IMR-90 (cell line): ENCODE measurements at regions not wholly inside any gene's neighbourhood (a gene's known extent, or its start where the extent isn't known, plus 50 kb on each side); places are given as distances from the start of the nearest gene placed in this dataset.

ENCODE experiments used
- ATAC-seq: fragments of 200-7000 bp; cut with Tn5 transposase; 2 replicates; pipeline ENCODE4 v1.9.1; 2020; ENCODE audit warnings: low read depth, mild to moderate bottlenecking, moderate library complexity
- BruUV-seq: library from RNA; stranded (reverse); fragments of 400-500 nt; replicated peaks from 2 replicates; lab custom pipeline; 2021; lab: Mats Ljungman, UMichigan
- CTCF ChIA-PET: fragments of 300-600 bp; formaldehyde crosslinking; extraction: SDS; loops from one replicate; lab custom pipeline; 2021; ENCODE audit warnings: antibody characterized with exemption; lab: Yijun Ruan, JAX
- POLR2A ChIA-PET: fragments of 300-600 bp; sonication (Branson Sonifier 250); formaldehyde crosslinking; loops from one replicate; lab custom pipeline; 2022; ENCODE audit warnings: antibody characterized with exemption; ENCODE audit not compliant: unreplicated experiment; lab: Charles Lee
- DNase-seq: peaks from one replicate; pipeline ENCODE4 v3.0.0; 2013
- H2AFZ ChIP-seq: replicated peaks from 2 replicates; pipeline ENCODE3; 2013; ENCODE audit warnings: low read length, mild to moderate bottlenecking; ENCODE audit not compliant: poor library complexity
- H2AK5ac ChIP-seq: 2 replicates; pipeline ENCODE4 v1.6.1; 2013; ENCODE audit warnings: low read depth, low read length, inconsistent platforms
- H2AK9ac ChIP-seq: replicated peaks from 2 replicates; pipeline ENCODE3; 2013; ENCODE audit warnings: mild to moderate bottlenecking, low read depth, low read length, moderate library complexity; ENCODE audit not compliant: poor library complexity
- H2BK120ac ChIP-seq: 2 replicates; pipeline ENCODE4 v1.6.1; 2013; ENCODE audit warnings: low read depth, low read length, inconsistent platforms
- H2BK15ac ChIP-seq: 3 replicates; pipeline ENCODE4 v1.6.1; 2013; ENCODE audit warnings: low read depth, low read length, inconsistent platforms
- H2BK20ac ChIP-seq: 2 replicates; pipeline ENCODE4 v1.6.1; 2013; ENCODE audit warnings: low read depth, mild to moderate bottlenecking, inconsistent platforms, low read length, moderate library complexity
- H2BK5ac ChIP-seq: 2 replicates; pipeline ENCODE4 v1.6.1; 2013; ENCODE audit warnings: mild to moderate bottlenecking, low read depth, low read length, inconsistent platforms; ENCODE audit not compliant: poor library complexity, severe bottlenecking
- H3K14ac ChIP-seq: replicated peaks from 2 replicates; pipeline ENCODE4 v1.6.1; 2013; ENCODE audit warnings: low read depth, low read length, inconsistent platforms
- H3K18ac ChIP-seq: 2 replicates; pipeline ENCODE4 v1.6.1; 2013; ENCODE audit warnings: low read depth, low read length, control low read depth
- H3K23ac ChIP-seq: 2 replicates; pipeline ENCODE4 v1.6.1; 2013; ENCODE audit warnings: low read depth, low read length, inconsistent platforms
- H3K27ac ChIP-seq: 2 replicates; pipeline ENCODE4 v1.5.1; 2013; ENCODE audit warnings: mild to moderate bottlenecking, control low read depth, low read length; ENCODE audit not compliant: insufficient read depth
- H3K27me3 ChIP-seq: 2 replicates; pipeline ENCODE4 v1.6.1; 2013; ENCODE audit warnings: low read length; ENCODE audit not compliant: control insufficient read depth, insufficient read depth
- H3K36me3 ChIP-seq: 2 replicates; pipeline ENCODE4 v1.6.1; 2013; ENCODE audit warnings: low read length, mixed read lengths; ENCODE audit not compliant: control insufficient read depth, insufficient read depth
- H3K4ac ChIP-seq: 2 replicates; pipeline ENCODE4 v1.6.1; 2013; ENCODE audit warnings: low read depth, low read length, inconsistent platforms
- H3K4me1 ChIP-seq: 2 replicates; pipeline ENCODE4 v1.6.1; 2013; ENCODE audit warnings: low read length, mixed read lengths; ENCODE audit not compliant: control insufficient read depth, insufficient read depth
- H3K4me2 ChIP-seq: 2 replicates; pipeline ENCODE4 v1.6.1; 2013; ENCODE audit warnings: low read depth, mild to moderate bottlenecking, control low read depth, low read length, moderate library complexity
- H3K4me3 ChIP-seq: 2 replicates; pipeline ENCODE4 v1.5.1; 2013; ENCODE audit warnings: low read depth, mild to moderate bottlenecking, control low read depth, low read length, moderate library complexity; ENCODE audit not compliant: insufficient read depth
- H3K56ac ChIP-seq: 2 replicates; pipeline ENCODE4 v1.6.1; 2013; ENCODE audit warnings: low read length, inconsistent platforms; ENCODE audit not compliant: insufficient read depth; ENCODE audit errors: extremely low read depth
- H3K79me1 ChIP-seq, 2 experiments: 2 replicates each; pipeline ENCODE4 v1.6.1; 2013; ENCODE audit warnings: low read length in 2 of 2, inconsistent platforms in 1 of 2, low read depth in 1 of 2
- H3K9ac ChIP-seq: 2 replicates; pipeline ENCODE4 v1.6.1; 2013; ENCODE audit warnings: low read depth, low read length, control low read depth
- H3K9me1 ChIP-seq: 2 replicates; pipeline ENCODE4 v1.6.1; 2013; ENCODE audit warnings: low read length, inconsistent platforms; ENCODE audit not compliant: insufficient read depth
- H3K9me3 ChIP-seq: 2 replicates; pipeline ENCODE4 v1.6.1; 2013; ENCODE audit warnings: low read length; ENCODE audit not compliant: control insufficient read depth, insufficient read depth
- H4K20me1 ChIP-seq: 2 replicates; pipeline ENCODE4 v1.6.1; 2013; ENCODE audit warnings: low read length, inconsistent platforms; ENCODE audit not compliant: insufficient read depth
- H4K5ac ChIP-seq: 2 replicates; pipeline ENCODE4 v1.6.1; 2013; ENCODE audit warnings: mild to moderate bottlenecking, low read depth, low read length, control low read depth
- H4K8ac ChIP-seq, 2 experiments: 2 replicates each; pipeline ENCODE4 v1.6.1; 2013; ENCODE audit warnings: low read depth in 2 of 2, low read length in 2 of 2, control low read depth in 1 of 2, inconsistent platforms in 1 of 2
- H4K91ac ChIP-seq: 2 replicates; pipeline ENCODE4 v1.6.1; 2013; ENCODE audit warnings: low read depth, low read length, inconsistent platforms; ENCODE audit not compliant: insufficient read depth
- CEBPB ChIP-seq: IDR thresholded peaks from 2 replicates; pipeline ENCODE4 v1.6.1; 2012; ENCODE audit warnings: low read depth, low read length, improper control_type of control experiment
- MAZ ChIP-seq: IDR thresholded peaks from 2 replicates; pipeline ENCODE4 v1.6.1; 2012; ENCODE audit warnings: low read depth, mild to moderate bottlenecking, low read length, improper control_type of control experiment, moderate library complexity, borderline replicate concordance
- RAD21 ChIP-seq: IDR thresholded peaks from 2 replicates; pipeline ENCODE4 v1.6.1; 2012; ENCODE audit warnings: low read length, improper control_type of control experiment
- USF2 ChIP-seq: fragments of 150-350 bp; IDR thresholded peaks from 2 replicates; pipeline ENCODE4 v1.6.1; 2017; ENCODE audit warnings: mild to moderate bottlenecking, antibody characterized with exemption, low read length, low read depth
- WGBS, 2 experiments: methylation state at CpG; one replicate each; pipeline versions ENCODE4 v1.1.5 to v1.1.7; 2013; ENCODE audit warnings: missing lambda C conversion rate in 2 of 2; ENCODE audit not compliant: insufficient read length in 1 of 2; ENCODE audit errors: extremely low coverage in 2 of 2; 5-methylcytosine and 5-hydroxymethylcytosine counted together
- dilution Hi-C: fragments of 300-500 bp; cut with HindIII; formaldehyde crosslinking; loops from one replicate; pipeline ENCODE4 v1.14.3; 2018; ENCODE audit warnings: low sequenced_read_pairs; ENCODE audit not compliant: unreplicated experiment
- in situ Hi-C: fragments of 300-500 bp; cut with MboI; formaldehyde crosslinking; loops from 3 replicates; pipeline ENCODE4 v1.14.3; 2019; ENCODE audit warnings: low sequenced_read_pairs, inconsistent platforms, mixed read lengths
- intact Hi-C: fragments of 100-400 bp; cut with micrococcal nuclease; formaldehyde crosslinking; loops from 2 replicates; pipeline ENCODE4 v1.10.0; 2022

- no peaks in the 10 kb centered on the region for H3K9me1 ChIP-seq
- CTCF ChIA-PET, result no interaction called here
- no CpG with 5 or more reads among the region's 1 CpG for WGBS, 2 experiments
- H2BK15ac ChIP-seq, result no peak overlapping the region
- no peak overlapping the region for H2AFZ ChIP-seq
- POLR2A ChIA-PET, result no interaction called here
- H3K36me3 ChIP-seq, result no peaks in the 10 kb centered on the region
- H3K9me3 ChIP-seq, result peaks cover 5% of the 10 kb centered on the region
- H3K27me3 ChIP-seq, result no peaks in the 10 kb centered on the region
- no peak overlapping the region for H4K5ac ChIP-seq
- DNase-seq, result no peak
- in situ Hi-C loops, result no loop called here
- no peaks in the 10 kb centered on the region for H3K79me1 ChIP-seq
- H3K14ac ChIP-seq, result no peak overlapping the region
- ATAC-seq, result no peak
- H2BK20ac ChIP-seq, result no peak overlapping the region
- no peak overlapping the region for H3K23ac ChIP-seq
- no peak overlapping the region for H2AK5ac ChIP-seq
- H3K27ac ChIP-seq, result no peak overlapping the region
- no peak overlapping the region for H3K4me3 ChIP-seq
- intact Hi-C loops, result no loop called here
- H3K18ac ChIP-seq, result no peak overlapping the region
- no peak for TF ChIP-seq USF2
- no peak for TF ChIP-seq CEBPB
- TF ChIP-seq MAZ, result no peak
- TF ChIP-seq RAD21, result no peak
- no peak overlapping the region for H2AK9ac ChIP-seq
- no TSS peak for BruUV-seq
- H2BK5ac ChIP-seq, result no peak overlapping the region
- dilution Hi-C loops, result no loop called here
- H4K91ac ChIP-seq, result no peak overlapping the region
- no peaks in the 10 kb centered on the region for H4K20me1 ChIP-seq
- no peak overlapping the region for H4K8ac ChIP-seq
- H3K4me2 ChIP-seq, result no peak overlapping the region
- no peak overlapping the region for H3K4ac ChIP-seq
- H3K56ac ChIP-seq, result no peak overlapping the region
- no peak overlapping the region for H3K9ac ChIP-seq
- H3K4me1 ChIP-seq, result no peaks in the 10 kb centered on the region
- H2BK120ac ChIP-seq, result no peak overlapping the region
These were observed 1277.7 kb upstream of the NXPH2 start for GRCh38 chr2:140057928-140058327.
